Stimulated activated CD4-positive, alpha-beta T cell treated with anti-CD3 and anti-CD28 coated beads, Interleukin-4, amount 100 ng/mL, for 4 hours (primary cell): ENCODE measurements at regions not wholly inside any gene's neighbourhood (a gene's known extent, or its start where the extent isn't known, plus 50 kb on each side); places are given as distances from the start of the nearest gene placed in this dataset.
"Not testable (repeated sequence)": the region's sequence is repeated elsewhere in the genome, so short reads cannot be mapped to it uniquely, and the experiment has no call there.

Source experiments
- DNase-seq, 2 experiments: peaks; one replicate each; pipeline ENCODE4 v3.0.0-alpha.2; 2020

- DNase-seq: no peak
Observed at GRCh38 chr19:31818798-31819105, 469.5 kb upstream of the TSHZ3 start.

- no peak for DNase-seq
Observed at GRCh38 chr19:31819837-31820236, 470.6 kb upstream of the TSHZ3 start.

GRCh38 chr19:31821346-31821745 lies 472.1 kb upstream of the TSHZ3 start:
- DNase-seq: no peak

GRCh38 chr19:31825134-31826094 lies 476.2 kb upstream of the TSHZ3 start:
- no peak for DNase-seq

GRCh38 chr19:31826325-31826724 lies 477.1 kb upstream of the TSHZ3 start:
- DNase-seq: no peak

GRCh38 chr19:31831421-31832175 lies 482.4 kb upstream of the TSHZ3 start:
- no peak for DNase-seq

GRCh38 chr19:31832176-31832548 lies 482.9 kb upstream of the TSHZ3 start:
- DNase-seq: no peak

GRCh38 chr19:31834070-31834469 lies 484.8 kb upstream of the TSHZ3 start:
- no peak for DNase-seq

- no peak for DNase-seq
Observed at GRCh38 chr19:31838163-31838815, 489.1 kb upstream of the TSHZ3 start.

- no peak for DNase-seq
Observed at GRCh38 chr19:31840371-31840770, 491.1 kb upstream of the TSHZ3 start.

GRCh38 chr19:31841755-31842154 lies 492.5 kb upstream of the TSHZ3 start:
- DNase-seq: no peak

GRCh38 chr19:31863122-31863521 lies 482.3 kb upstream of the ZNF507 start:
- DNase-seq: no peak

GRCh38 chr19:31874313-31874712 lies 471.1 kb upstream of the ZNF507 start:
- DNase-seq: no peak

GRCh38 chr19:31875591-31875990 lies 469.8 kb upstream of the ZNF507 start:
- DNase-seq: no peak

GRCh38 chr19:31880283-31880682 lies 465.1 kb upstream of the ZNF507 start:
- DNase-seq: no peak

GRCh38 chr19:31881988-31882387 lies 463.4 kb upstream of the ZNF507 start:
- DNase-seq: no peak

GRCh38 chr19:31882709-31883108 lies 462.7 kb upstream of the ZNF507 start:
- DNase-seq: no peak

GRCh38 chr19:31883296-31883990 lies 462.0 kb upstream of the ZNF507 start:
- no peak for DNase-seq

- DNase-seq: no peak
Observed at GRCh38 chr19:31885280-31885853, 460.0 kb upstream of the ZNF507 start.

- no peak for DNase-seq
Observed at GRCh38 chr19:31890230-31890629, 455.2 kb upstream of the ZNF507 start.

- DNase-seq: no peak
Observed at GRCh38 chr19:31892060-31892459, 453.4 kb upstream of the ZNF507 start.

- DNase-seq: not testable (repeated sequence)
Observed at GRCh38 chr19:31893491-31893890, 451.9 kb upstream of the ZNF507 start.

GRCh38 chr19:31894451-31894850 lies 451.0 kb upstream of the ZNF507 start:
- DNase-seq: no peak
